SKM-1 treated with dmso at 0.1 percent for 144 hours (cell line): ENCODE measurements at regions not wholly inside any gene's neighbourhood (a gene's known extent, or its start where the extent isn't known, plus 50 kb on each side); places are given as distances from the start of the nearest gene placed in this dataset.
"Not testable (repeated sequence)": the region's sequence is repeated elsewhere in the genome, so short reads cannot be mapped to it uniquely, and the experiment has no call there.

ENCODE experiments used
- DNase-seq: peaks from one replicate; lab custom pipeline; 2025; ENCODE audit not compliant: unreplicated experiment; lab: John Stamatoyannopoulos, UW

GRCh38 chr4:65265526-65265925, 404.8 kb downstream of the EPHA5 start:
- DNase-seq = no peak

DNA sequence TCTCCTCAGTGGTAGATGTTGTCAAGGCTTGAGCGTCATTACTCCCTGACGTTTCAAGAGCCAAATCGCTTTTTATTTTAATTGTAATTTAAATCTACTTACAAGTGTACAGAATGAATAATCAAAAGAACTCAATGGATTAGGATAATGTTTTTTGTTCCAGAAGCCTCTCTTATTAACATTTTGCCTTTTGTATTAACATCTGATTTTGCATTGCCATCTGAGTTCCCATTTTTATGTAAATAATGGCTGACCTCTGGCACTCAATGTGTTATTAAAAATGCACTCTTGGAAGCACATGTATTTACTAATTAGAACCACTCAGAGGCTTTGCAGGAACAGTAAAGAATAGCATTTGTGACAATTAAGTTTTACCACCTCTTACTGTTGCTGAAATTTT, 411.0 kb downstream of the EPHA5 start:
- no peak for DNase-seq

DNA sequence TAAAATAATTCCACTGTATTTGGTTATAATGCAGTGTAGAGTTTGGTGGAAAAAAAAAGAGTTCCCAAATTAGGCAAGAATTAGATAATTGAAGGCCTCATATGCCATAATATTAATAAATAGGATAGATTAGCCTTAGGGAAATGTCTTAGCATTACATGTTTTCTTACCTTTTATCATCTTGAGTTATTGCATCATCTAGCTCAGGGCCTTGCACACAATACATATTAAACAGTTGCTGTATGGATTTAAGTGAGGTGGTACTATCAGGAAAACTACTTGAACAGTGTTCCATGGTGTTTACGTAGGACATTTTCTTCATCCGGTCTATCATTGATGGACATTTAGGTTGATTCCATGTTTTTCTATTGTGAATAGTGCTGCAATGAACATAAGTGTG, 419.4 kb downstream of the EPHA5 start:
- DNase-seq = no peak

GRCh38 chr4:65249111-65249510, 421.2 kb downstream of the EPHA5 start:
- DNase-seq = no peak

DNA sequence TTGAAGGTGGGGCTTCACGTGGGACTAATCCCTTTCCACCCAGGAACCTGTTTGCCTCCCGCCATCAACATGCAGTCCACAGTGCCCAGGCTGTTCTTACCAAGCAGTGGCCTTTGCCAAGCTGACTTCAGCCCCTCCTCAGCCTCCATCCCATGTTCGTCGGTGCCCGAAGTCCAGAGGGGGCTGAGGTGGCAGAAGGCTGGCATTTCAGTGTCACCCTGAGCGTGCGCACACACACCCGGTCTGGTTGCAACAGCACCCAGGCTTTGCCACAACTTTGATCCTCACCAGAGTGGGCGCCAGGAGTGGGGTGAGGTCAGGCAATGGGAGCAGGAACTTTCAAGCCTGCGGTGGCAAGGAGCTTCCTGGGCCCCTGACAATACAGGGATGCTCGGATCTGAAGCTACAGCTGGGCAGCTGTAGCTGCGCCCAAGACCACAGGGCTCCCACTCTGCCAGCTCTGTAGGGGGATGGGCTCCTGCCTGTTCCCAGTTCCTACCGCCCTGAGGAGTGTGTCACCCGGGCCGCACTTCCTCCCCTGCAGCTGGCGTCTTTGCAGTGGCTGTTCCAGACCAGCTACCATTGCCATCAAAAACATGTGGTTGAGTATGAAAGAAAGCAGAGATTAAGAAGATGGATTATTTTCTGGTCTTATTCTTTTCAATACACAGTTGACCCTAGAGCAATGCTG, 428.0 kb downstream of the EPHA5 start:
- DNase-seq = no peak

DNA sequence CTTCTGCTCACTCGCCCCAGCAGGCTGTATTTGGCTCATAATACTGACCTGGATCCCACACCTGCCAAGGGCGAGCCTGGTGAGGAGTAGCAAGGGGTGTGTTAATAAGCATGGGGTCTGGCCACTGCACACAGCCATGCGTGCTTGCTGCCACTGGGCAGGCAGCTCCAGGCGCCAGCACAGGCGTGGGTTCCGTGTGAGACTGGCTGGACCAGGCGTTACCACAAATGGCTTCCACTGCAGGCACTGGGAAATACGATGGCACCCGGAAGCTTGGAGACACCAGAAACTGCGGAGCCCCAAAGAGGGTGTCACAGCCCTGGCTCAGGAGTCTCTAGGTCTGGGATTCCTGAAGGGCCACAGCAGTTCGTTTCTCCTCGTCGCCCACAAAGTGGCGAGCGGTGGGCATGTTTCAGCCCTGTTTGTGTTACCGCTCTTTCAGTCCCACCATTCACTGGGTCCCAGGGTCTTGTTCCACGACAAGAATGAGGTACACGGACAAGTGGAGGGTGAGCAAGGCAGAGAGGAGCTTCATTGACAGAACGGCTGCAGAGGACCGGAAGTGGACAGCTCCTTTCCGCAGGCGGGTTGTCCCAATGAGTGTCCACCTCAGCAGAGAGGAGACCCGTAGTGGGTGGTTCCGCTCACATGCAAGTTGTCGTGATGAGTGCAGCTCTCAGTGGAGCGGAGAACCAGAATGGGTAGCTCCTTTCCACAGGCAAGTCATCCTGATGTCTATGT, 428.9 kb downstream of the EPHA5 start:
- DNase-seq = no peak

DNA sequence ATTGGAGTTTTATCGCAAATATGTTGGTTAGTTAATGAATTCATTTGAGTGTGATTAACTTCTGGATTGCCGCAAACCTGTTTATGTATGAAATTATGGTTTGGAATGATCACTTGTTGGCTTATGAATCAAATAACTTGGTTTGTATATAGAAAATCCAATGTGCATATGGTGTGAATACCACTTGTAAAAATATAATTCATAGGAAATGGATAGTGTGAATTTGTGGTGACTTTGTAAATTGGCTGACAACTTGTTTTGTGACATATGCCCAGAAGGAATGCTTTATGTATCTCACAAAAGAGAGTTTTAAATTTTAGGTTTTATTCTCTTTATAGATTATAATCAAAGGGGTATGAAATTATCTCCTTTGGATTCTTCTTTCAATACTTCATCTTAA, 436.2 kb downstream of the EPHA5 start:
- no peak for DNase-seq

GRCh38 chr4:65227628-65228027, 442.7 kb downstream of the EPHA5 start:
- DNase-seq = no peak

GRCh38 chr4:65223601-65224000, 446.7 kb downstream of the EPHA5 start:
- DNase-seq = no peak

DNA sequence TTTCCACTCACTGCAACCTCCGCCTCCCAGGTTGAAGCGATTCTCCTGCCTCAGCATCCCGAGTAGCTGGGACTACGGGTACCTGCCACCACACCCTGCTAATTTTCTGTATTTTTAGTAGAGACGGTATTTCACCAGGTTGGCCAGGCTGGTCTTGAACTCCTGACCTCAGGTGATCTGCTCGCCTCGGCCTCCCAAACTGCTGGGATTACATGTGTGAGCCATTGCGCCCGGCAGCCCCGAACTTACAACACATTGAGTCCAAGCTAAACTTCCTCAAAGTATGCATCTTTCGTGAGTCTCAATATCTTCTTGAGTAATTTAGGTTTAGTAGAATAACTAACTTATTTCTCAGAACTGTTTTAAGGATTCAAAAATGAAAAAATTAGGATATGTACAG, 447.2 kb downstream of the EPHA5 start:
- DNase-seq = not testable (repeated sequence)

DNA sequence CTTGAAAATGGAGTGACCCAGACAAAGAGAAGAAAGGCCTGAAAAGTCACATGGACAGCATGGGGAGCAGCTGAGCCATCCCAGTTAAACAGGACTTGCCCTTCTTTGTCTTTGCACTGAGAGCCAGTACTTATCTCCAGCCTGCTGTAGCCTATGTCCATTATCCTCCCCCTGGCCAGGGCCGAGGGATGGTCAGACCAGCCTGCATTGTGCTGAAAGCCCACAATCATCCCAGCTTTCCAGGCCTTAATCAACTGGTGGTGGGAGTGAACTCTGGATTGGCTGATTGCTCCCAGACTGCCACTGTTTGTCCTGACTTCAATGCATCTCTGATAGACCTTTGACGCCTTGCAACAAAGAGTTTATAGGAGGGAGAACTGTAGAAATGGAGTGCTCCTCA, 453.1 kb downstream of the EPHA5 start:
- DNase-seq = no peak

DNA sequence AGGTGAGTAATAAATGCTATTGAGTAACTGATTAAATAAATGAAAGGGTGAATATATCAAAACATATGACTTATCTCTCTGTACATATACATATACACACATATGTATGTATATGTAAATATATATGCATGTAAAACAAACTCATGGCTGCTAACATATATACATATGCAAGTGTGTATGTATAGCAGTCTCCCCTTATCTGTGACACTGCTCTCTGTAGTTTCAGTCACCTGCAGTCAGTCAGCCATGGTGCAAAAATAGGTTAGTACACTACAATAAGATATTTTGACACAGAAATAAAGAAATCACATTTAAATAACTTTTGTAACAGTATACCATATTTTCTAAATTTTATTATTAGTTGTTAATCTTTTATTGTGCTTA, 467.4 kb downstream of the EPHA5 start:
- no peak for DNase-seq

- no peak for DNase-seq
These were observed 468.0 kb downstream of the EPHA5 start for GRCh38 chr4:65202165-65202852.

DNA sequence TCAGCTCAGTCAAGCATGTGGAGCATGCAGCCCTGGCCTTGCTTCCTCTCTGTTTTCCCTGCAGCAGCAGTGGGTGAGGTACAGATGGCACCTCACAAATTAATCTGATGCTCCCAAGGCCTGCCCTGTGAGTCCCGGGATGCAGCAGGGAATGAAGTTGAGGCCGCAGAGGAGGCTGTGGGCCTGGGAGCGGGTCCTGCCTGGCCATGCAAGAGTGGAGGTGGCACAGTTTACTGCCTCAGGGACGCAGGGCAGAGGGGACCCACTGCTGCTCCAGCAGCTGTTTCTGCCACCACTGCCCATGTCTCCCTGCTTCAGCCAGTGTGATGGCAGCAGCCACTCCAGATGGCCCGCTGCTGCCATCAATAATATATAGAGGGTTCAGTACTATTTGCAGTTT, 474.6 kb downstream of the EPHA5 start:
- no peak for DNase-seq

DNA sequence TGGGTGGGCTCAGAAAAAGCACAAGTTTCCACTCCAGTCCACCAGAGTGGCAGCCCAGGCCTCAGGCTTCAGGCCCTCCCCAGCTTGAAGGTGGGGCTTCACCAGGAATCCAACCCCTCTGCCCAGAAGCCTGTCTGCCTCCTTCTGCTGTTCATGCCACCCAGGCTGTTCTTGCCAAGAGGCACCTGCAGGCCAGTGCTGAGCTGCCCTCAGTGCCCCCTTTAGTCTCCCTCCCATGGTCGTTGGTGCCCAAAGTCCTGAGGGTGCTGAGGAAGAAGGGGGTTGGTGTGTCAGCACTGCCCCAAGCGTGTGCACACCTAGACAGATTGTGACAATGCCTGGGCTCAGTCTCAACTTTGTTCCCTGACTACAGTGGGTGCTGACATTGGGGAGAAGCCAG, 475.3 kb downstream of the EPHA5 start:
- DNase-seq = no peak

- DNase-seq = no peak
These were observed 476.3 kb downstream of the EPHA5 start for GRCh38 chr4:65193985-65194384.

DNA sequence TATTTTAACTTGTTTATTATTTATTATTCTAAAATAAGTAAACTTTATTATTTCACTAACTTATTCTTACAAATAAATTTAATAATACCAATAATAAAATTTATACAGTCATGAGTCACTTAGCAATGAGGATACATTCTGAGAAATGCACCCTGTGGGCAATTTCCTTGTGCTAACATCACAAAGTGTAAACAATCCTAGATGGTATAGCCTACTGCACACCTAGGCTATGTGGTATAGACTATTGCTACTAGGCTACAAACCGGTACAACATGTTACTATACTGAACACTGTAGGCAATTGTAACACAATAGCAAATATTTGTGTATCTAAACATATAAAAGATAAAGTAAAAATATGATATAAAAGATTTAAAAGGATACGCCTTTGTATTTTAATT, 479.5 kb downstream of the EPHA5 start:
- DNase-seq = no peak

GRCh38 chr4:65175585-65175984, 494.7 kb downstream of the EPHA5 start:
- DNase-seq = no peak

DNA sequence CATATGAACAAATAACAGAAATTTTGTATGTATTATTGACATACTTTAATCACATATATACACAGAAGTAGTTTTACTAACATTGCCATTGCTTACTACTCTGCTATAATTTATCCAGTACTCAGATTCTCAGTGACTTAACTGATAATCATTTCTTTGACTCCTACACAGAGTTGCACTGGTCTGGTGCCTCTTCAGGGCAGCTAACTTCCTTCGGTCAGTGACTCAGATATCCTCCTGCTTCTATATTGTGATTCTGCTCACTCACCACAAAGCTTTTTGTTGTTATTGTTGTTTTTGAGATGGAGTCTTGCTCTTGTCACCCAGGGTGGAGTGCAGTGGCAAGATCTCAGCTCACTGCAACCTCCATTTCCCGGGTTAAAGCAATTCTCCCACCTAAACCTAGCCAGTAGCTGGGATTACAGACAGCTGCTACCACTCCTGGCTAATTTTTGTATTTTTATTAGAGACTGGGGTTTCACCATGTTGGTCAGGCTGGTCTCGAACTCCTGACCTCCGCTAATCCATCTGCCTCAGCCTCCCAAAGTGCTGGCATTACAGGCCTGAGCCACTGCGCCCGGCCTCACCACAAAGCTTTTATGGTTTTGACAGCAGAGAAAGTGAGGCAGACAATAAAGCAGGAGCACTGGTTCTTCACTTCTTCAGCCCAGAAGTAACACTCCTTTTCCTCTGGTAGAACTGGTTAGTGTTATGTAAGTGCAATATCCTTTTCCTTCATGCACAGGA, 499.3 kb downstream of the EPHA5 start:
- DNase-seq = no peak

DNA sequence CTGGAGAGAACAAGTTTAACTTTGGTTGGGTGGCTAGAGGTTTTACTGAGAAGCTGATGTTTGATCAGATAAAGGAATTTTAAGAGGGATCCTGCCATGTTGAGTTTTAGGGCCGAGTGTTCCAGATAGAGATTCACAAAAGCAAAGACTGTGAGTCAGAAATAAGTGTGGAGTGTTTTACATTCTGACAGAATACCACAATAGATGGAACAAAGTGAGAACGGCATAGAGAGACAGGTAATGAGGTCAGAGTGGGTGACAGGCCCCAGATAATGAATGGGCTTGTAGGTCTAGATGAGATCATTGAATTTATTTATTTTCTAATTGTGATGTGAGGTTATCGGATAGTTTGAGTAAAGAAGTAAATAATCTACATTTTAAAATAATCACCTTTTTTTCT, 502.6 kb downstream of the EPHA5 start:
- DNase-seq = no peak

GRCh38 chr4:65152205-65152604, 518.1 kb downstream of the EPHA5 start:
- no peak for DNase-seq

DNA sequence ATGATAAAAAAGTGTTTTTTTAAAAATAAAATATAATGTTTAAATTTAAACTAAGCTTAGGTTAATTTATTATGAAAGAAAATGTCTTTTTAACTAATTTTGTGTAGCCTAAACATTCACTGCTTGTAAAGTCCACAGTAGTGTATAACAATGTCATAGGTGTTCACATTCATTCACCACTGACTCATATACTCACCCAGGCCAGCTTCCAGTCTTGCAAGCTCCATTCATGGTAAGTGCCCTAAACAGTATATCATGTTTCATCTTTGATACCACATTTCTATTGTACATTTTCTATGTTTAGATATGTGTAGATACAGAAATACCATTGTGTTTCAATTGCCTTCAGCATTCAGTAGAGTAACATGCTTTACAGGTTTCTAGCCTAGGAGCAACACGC, 530.3 kb downstream of the EPHA5 start:
- DNase-seq = no peak
